ENCODE measurements at regions not wholly inside any gene's neighbourhood (a gene's known extent, or its start where the extent isn't known, plus 50 kb on each side); places are given as distances from the start of the nearest gene placed in this dataset.

DNA sequence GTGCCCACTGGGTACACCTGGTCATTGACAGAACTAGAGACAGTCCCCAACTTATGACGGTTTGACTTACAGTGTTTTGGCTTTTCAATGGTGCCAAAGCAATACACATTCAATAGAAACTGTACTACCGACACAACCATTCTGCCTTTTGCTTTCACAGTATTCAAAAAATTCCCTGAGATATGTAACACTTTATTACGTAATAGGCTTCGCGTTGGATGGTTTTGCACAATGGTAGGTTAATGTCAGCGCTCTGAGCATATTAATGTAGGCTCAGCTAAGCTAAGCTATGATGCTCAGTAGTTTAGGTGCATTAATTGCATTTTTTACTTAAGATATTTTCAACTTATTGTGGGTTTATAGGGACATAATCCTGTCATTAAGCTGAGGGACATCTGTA is 105.1 kb upstream of the B3GAT1 start:
- H3K4me2 ChIP-seq (ENCODE audit: low read length) = no peak overlapping the region
- H3K27me3 ChIP-seq (ENCODE audit: insufficient read depth, low read length) = peaks cover 29% of the 10 kb centered on the region
- no peaks in the 10 kb centered on the region for H3K9me3 ChIP-seq (ENCODE audit: control insufficient read depth in 1 of 2, insufficient read depth in 1 of 2, low read depth in 1 of 2, low read length in 2 of 2)
- no peaks in the 10 kb centered on the region for H3K36me3 ChIP-seq (ENCODE audit: control insufficient read depth in 1 of 2, insufficient read depth in 2 of 2, low read length in 2 of 2)
- BruUV-seq (replicated peaks) = no TSS peak
- H3K9ac ChIP-seq (ENCODE audit: low read length) = no peak overlapping the region
- DNase-seq (ENCODE audit: low read depth, low spot score) = no peak
- ChIA-PET CTCF (no interaction called here), POLR2A (no interaction called here), RAD21 (ENCODE audit: low non-redundant PET in 1 of 2, low total read pairs in 2 of 2, uncharacterized antibody in 2 of 2, unreplicated experiment in 2 of 2) (no interaction called here)
- H3K4me1 ChIP-seq (ENCODE audit: control insufficient read depth in 1 of 2, insufficient read depth in 2 of 2, low read length in 2 of 2) = no peaks in the 10 kb centered on the region
- no peak for ATAC-seq
- no peaks in the 10 kb centered on the region for H4K20me1 ChIP-seq (ENCODE audit: insufficient read depth)
- intact Hi-C loops (cut with micrococcal nuclease) = no loop called here
- H3K9me2 ChIP-seq (ENCODE audit: insufficient read depth) = no peaks in the 10 kb centered on the region
- H2AFZ ChIP-seq (ENCODE audit: low read depth, low read length, poor library complexity, severe bottlenecking) = no peak overlapping the region
- no peak overlapping the region for H3K27ac ChIP-seq (ENCODE audit: low read depth, low read length)
- no peaks in the 10 kb centered on the region for H3K79me2 ChIP-seq (ENCODE audit: insufficient read depth, low read length)
- TF ChIP-seq ELF1 (IDR thresholded peaks at IDR 0.05; ENCODE audit: borderline replicate concordance, low read depth) (no peak), CBX3 (IDR thresholded peaks at IDR 0.05; ENCODE audit: low read depth) (no peak), SIN3A (IDR thresholded peaks at IDR 0.05; ENCODE audit: low read depth) (no peak), RAD21 (IDR thresholded peaks at IDR 0.05; ENCODE audit: low read depth) (no peak), JUND (IDR thresholded peaks at IDR 0.05) (no peak), CEBPB (IDR thresholded peaks at IDR 0.05; ENCODE audit: low read depth) (no peak), POLR2AphosphoS5 (IDR thresholded peaks at IDR 0.05; ENCODE audit: low read depth, low read length) (no peak), SP1 (IDR thresholded peaks at IDR 0.05; ENCODE audit: low read depth) (no peak), EGR1 (IDR thresholded peaks at IDR 0.05; ENCODE audit: low read depth) (no peak), EZH2 (IDR thresholded peaks at IDR 0.05) (no peak), SRF (IDR thresholded peaks at IDR 0.05; ENCODE audit: low read depth) (no peak), EZH2phosphoT487 (IDR thresholded peaks at IDR 0.05; ENCODE audit: borderline replicate concordance) (no peak), ZFX (IDR thresholded peaks at IDR 0.05) (no peak), ZNF274 (IDR thresholded peaks at IDR 0.05; ENCODE audit: low read depth, low read length) (no peak), POLR2A (IDR thresholded peaks at IDR 0.05; ENCODE audit: borderline replicate concordance, extremely low read depth, insufficient read depth, insufficient read length) (no peak), MAX (IDR thresholded peaks at IDR 0.05) (no peak), TCF7L2 (IDR thresholded peaks at IDR 0.05; ENCODE audit: borderline replicate concordance, extremely low read depth, insufficient read depth, insufficient read length) (no peak)
- TF ChIP-seq, protein P1, sequence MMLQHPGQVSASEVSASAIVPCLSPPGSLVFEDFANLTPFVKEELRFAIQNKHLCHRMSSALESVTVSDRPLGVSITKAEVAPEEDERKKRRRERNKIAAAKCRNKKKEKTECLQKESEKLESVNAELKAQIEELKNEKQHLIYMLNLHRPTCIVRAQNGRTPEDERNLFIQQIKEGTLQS (IDR thresholded peaks at IDR 0.05) = no peak
- TF ChIP-seq, protein P2, sequence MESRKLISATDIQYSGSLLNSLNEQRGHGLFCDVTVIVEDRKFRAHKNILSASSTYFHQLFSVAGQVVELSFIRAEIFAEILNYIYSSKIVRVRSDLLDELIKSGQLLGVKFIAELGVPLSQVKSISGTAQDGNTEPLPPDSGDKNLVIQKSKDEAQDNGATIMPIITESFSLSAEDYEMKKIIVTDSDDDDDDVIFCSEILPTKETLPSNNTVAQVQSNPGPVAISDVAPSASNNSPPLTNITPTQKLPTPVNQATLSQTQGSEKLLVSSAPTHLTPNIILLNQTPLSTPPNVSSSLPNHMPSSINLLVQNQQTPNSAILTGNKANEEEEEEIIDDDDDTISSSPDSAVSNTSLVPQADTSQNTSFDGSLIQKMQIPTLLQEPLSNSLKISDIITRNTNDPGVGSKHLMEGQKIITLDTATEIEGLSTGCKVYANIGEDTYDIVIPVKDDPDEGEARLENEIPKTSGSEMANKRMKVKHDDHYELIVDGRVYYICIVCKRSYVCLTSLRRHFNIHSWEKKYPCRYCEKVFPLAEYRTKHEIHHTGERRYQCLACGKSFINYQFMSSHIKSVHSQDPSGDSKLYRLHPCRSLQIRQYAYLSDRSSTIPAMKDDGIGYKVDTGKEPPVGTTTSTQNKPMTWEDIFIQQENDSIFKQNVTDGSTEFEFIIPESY (IDR thresholded peaks at IDR 0.05; ENCODE audit: extremely low read depth, insufficient replicate concordance, low read length) = no peak
- TF ChIP-seq, protein P3, sequence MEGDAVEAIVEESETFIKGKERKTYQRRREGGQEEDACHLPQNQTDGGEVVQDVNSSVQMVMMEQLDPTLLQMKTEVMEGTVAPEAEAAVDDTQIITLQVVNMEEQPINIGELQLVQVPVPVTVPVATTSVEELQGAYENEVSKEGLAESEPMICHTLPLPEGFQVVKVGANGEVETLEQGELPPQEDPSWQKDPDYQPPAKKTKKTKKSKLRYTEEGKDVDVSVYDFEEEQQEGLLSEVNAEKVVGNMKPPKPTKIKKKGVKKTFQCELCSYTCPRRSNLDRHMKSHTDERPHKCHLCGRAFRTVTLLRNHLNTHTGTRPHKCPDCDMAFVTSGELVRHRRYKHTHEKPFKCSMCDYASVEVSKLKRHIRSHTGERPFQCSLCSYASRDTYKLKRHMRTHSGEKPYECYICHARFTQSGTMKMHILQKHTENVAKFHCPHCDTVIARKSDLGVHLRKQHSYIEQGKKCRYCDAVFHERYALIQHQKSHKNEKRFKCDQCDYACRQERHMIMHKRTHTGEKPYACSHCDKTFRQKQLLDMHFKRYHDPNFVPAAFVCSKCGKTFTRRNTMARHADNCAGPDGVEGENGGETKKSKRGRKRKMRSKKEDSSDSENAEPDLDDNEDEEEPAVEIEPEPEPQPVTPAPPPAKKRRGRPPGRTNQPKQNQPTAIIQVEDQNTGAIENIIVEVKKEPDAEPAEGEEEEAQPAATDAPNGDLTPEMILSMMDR (IDR thresholded peaks at IDR 0.05 in 2 of 3, conservative IDR thresholded peaks at IDR 0.05 in 1 of 3; ENCODE audit: borderline replicate concordance in 1 of 3, insufficient read depth in 1 of 3, low read depth in 2 of 3, low read length in 2 of 3) = no peak
- H3K4me3 ChIP-seq (replicated peaks in 1 of 2; ENCODE audit: low read depth in 1 of 2, low read length in 2 of 2) = no peak overlapping the region

All from HCT116 (cell line).